Panc1 (cell line): ENCODE measurements at regions not wholly inside any gene's neighbourhood (a gene's known extent, or its start where the extent isn't known, plus 50 kb on each side); places are given as distances from the start of the nearest gene placed in this dataset.

Experiments
- POLR2AphosphoS5 ChIP-seq: IDR thresholded peaks from 2 replicates; pipeline ENCODE4 v1.6.1; 2012; ENCODE audit warnings: mild to moderate bottlenecking, low read depth, low read length, moderate library complexity
- TF ChIP-seq, protein P1 (sequence below): fragments of 450-650 bp; IDR thresholded peaks from 2 replicates; pipeline ENCODE4 v1.5.1; 2017; ENCODE audit warnings: mild to moderate bottlenecking
- TF ChIP-seq, protein P2 (sequence below), 2 experiments: IDR thresholded peaks; 2 replicates each; pipeline ENCODE4 v1.6.1; 2011 to 2012; ENCODE audit warnings: low read depth in 2 of 2, control low read depth in 1 of 2, low read length in 1 of 2, mild to moderate bottlenecking in 1 of 2, moderate library complexity in 1 of 2; ENCODE audit not compliant: insufficient read depth in 1 of 2

- TF ChIP-seq, protein P1, sequence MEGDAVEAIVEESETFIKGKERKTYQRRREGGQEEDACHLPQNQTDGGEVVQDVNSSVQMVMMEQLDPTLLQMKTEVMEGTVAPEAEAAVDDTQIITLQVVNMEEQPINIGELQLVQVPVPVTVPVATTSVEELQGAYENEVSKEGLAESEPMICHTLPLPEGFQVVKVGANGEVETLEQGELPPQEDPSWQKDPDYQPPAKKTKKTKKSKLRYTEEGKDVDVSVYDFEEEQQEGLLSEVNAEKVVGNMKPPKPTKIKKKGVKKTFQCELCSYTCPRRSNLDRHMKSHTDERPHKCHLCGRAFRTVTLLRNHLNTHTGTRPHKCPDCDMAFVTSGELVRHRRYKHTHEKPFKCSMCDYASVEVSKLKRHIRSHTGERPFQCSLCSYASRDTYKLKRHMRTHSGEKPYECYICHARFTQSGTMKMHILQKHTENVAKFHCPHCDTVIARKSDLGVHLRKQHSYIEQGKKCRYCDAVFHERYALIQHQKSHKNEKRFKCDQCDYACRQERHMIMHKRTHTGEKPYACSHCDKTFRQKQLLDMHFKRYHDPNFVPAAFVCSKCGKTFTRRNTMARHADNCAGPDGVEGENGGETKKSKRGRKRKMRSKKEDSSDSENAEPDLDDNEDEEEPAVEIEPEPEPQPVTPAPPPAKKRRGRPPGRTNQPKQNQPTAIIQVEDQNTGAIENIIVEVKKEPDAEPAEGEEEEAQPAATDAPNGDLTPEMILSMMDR, result no peak
- TF ChIP-seq, protein P2, sequence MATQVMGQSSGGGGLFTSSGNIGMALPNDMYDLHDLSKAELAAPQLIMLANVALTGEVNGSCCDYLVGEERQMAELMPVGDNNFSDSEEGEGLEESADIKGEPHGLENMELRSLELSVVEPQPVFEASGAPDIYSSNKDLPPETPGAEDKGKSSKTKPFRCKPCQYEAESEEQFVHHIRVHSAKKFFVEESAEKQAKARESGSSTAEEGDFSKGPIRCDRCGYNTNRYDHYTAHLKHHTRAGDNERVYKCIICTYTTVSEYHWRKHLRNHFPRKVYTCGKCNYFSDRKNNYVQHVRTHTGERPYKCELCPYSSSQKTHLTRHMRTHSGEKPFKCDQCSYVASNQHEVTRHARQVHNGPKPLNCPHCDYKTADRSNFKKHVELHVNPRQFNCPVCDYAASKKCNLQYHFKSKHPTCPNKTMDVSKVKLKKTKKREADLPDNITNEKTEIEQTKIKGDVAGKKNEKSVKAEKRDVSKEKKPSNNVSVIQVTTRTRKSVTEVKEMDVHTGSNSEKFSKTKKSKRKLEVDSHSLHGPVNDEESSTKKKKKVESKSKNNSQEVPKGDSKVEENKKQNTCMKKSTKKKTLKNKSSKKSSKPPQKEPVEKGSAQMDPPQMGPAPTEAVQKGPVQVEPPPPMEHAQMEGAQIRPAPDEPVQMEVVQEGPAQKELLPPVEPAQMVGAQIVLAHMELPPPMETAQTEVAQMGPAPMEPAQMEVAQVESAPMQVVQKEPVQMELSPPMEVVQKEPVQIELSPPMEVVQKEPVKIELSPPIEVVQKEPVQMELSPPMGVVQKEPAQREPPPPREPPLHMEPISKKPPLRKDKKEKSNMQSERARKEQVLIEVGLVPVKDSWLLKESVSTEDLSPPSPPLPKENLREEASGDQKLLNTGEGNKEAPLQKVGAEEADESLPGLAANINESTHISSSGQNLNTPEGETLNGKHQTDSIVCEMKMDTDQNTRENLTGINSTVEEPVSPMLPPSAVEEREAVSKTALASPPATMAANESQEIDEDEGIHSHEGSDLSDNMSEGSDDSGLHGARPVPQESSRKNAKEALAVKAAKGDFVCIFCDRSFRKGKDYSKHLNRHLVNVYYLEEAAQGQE (IDR thresholded peaks at IDR 0.05; ENCODE audit: insufficient read depth in 1 of 2, low read depth in 2 of 2, low read length in 1 of 2), result no peak
- no peak for TF ChIP-seq POLR2AphosphoS5
These were observed 112.5 kb downstream of the FOXB1 start for GRCh38 chr15:60116456-60117089.
